ENCODE measurements at regions not wholly inside any gene's neighbourhood (a gene's known extent, or its start where the extent isn't known, plus 50 kb on each side); places are given as distances from the start of the nearest gene placed in this dataset.

GRCh38 chr10:4683137-4683536 lies 142.9 kb upstream of the AKR1E2 start:
- H3K4me3 Mint-ChIP-seq (ENCODE audit: unreplicated experiment) = no peak overlapping the region
- peaks cover 5% of the 10 kb centered on the region for H3K27me3 Mint-ChIP-seq (ENCODE audit: insufficient read depth, unreplicated experiment)
- Histone ChIP-seq H3K4me3 (ENCODE audit: low read depth, low read length) (no peak overlapping the region), H3K4me1 (no peaks in the 10 kb centered on the region), H3K9me3 (no peaks in the 10 kb centered on the region), H3K36me3 (ENCODE audit: control insufficient read depth, insufficient read depth, low read length) (no peaks in the 10 kb centered on the region), H3K27me3 (replicated peaks; ENCODE audit: control insufficient read depth, insufficient read depth, low read length) (no peaks in the 10 kb centered on the region)
- no peaks in the 10 kb centered on the region for H3K36me3 Mint-ChIP-seq (ENCODE audit: insufficient read depth, unreplicated experiment)
- no peaks in the 10 kb centered on the region for H3K9me3 Mint-ChIP-seq (ENCODE audit: unreplicated experiment)
- CTCF ChIA-PET = no interaction called here
- TF ChIP-seq CTCF (IDR thresholded peaks at IDR 0.05; ENCODE audit: insufficient read depth in 1 of 2, low read depth in 1 of 2, low read length in 1 of 2, severe bottlenecking in 1 of 2, unreplicated experiment in 1 of 2) = no peak
- H3K4me1 Mint-ChIP-seq (ENCODE audit: low read depth, unreplicated experiment) = no peaks in the 10 kb centered on the region
- no peak overlapping the region for H3K27ac Mint-ChIP-seq (ENCODE audit: unreplicated experiment)
- no TSS peak for BruUV-seq (replicated peaks)
- no peak for DNase-seq
- intact Hi-C loops (cut with micrococcal nuclease; ENCODE audit: unreplicated experiment) = no loop called here
- POLR2A ChIA-PET = no interaction called here

DNA sequence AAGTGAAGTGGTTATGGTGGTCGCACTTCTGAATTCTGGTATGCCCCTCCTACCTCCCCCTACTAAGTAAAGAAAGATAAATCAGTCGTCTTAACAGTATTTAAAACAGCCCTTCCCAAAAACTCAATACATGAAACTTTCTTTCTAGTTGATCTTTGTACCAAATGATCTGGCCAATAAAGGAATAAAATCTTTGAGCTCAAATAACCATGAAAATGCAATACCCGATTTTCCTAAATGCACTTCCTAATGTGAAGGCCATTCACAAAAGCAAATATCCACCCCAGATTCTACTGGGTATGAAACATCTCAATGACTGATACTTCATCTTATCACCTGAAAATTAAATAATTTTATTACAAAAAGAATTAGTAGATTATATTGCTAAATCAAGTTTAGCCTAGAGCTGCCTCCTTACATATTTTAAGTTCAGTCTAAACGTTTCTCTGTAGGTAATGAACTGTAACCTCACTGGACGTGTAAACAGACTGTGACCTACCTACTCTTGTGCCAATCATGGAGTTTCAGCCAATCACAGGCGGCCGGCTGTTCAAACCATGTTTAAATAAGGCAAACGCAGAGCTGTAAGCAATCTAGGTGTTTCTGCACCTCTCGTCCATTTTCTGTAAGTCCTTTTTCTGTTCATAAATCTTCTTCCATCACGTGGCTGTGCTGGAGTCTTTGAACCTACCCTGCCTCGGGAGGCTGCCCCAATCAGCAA lies 146.9 kb upstream of the AKR1E2 start:
- Mint-ChIP-seq H3K27me3 (ENCODE audit: insufficient read depth, unreplicated experiment) (no peaks in the 10 kb centered on the region), H3K27ac (ENCODE audit: unreplicated experiment) (no peak overlapping the region), H3K36me3 (ENCODE audit: insufficient read depth, unreplicated experiment) (no peaks in the 10 kb centered on the region), H3K9me3 (ENCODE audit: unreplicated experiment) (no peaks in the 10 kb centered on the region), H3K4me1 (ENCODE audit: low read depth, unreplicated experiment) (no peaks in the 10 kb centered on the region), H3K4me3 (ENCODE audit: unreplicated experiment) (no peak overlapping the region)
- H3K4me1 ChIP-seq = no peaks in the 10 kb centered on the region
- CTCF ChIA-PET = no interaction called here
- intact Hi-C loops (cut with micrococcal nuclease; ENCODE audit: unreplicated experiment) = loop anchor here (5.0 kb wide), 1 partner anchor 88 kb away; no protein-coding TSS in a partner anchor
- H3K9me3 ChIP-seq = no peaks in the 10 kb centered on the region
- no peaks in the 10 kb centered on the region for H3K27me3 ChIP-seq (replicated peaks; ENCODE audit: control insufficient read depth, insufficient read depth, low read length)
- no peak for DNase-seq
- no TSS peak for BruUV-seq (replicated peaks)
- TF ChIP-seq CTCF (IDR thresholded peaks at IDR 0.05; ENCODE audit: insufficient read depth in 1 of 2, low read depth in 1 of 2, low read length in 1 of 2, severe bottlenecking in 1 of 2, unreplicated experiment in 1 of 2) = no peak
- POLR2A ChIA-PET = no interaction called here
- H3K36me3 ChIP-seq (ENCODE audit: control insufficient read depth, insufficient read depth, low read length) = no peaks in the 10 kb centered on the region
- H3K4me3 ChIP-seq (ENCODE audit: low read depth, low read length) = no peak overlapping the region

- H3K36me3 Mint-ChIP-seq (ENCODE audit: insufficient read depth, unreplicated experiment) = no peaks in the 10 kb centered on the region
- POLR2A ChIA-PET = no interaction called here
- no TSS peak for BruUV-seq (replicated peaks)
These were observed 147.7 kb upstream of the AKR1E2 start for GRCh38 chr10:4678023-4678950.

More at GRCh38 chr10:4678023-4678950, 147.7 kb upstream of the AKR1E2 start:
- intact Hi-C loops (cut with micrococcal nuclease; ENCODE audit: unreplicated experiment) = loop anchor here (5.0 kb wide), 1 partner anchor 89 kb away; no protein-coding TSS in a partner anchor
- Histone ChIP-seq H3K4me3 (ENCODE audit: low read depth, low read length) (no peak overlapping the region), H3K4me1 (no peaks in the 10 kb centered on the region), H3K27me3 (replicated peaks; ENCODE audit: control insufficient read depth, insufficient read depth, low read length) (no peaks in the 10 kb centered on the region), H3K36me3 (ENCODE audit: control insufficient read depth, insufficient read depth, low read length) (no peaks in the 10 kb centered on the region), H3K9me3 (no peaks in the 10 kb centered on the region)
- no peak overlapping the region for H3K27ac Mint-ChIP-seq (ENCODE audit: unreplicated experiment)
- no peak for DNase-seq
- no peak for TF ChIP-seq CTCF (IDR thresholded peaks at IDR 0.05; ENCODE audit: insufficient read depth in 1 of 2, low read depth in 1 of 2, low read length in 1 of 2, severe bottlenecking in 1 of 2, unreplicated experiment in 1 of 2)
- no peaks in the 10 kb centered on the region for H3K27me3 Mint-ChIP-seq (ENCODE audit: insufficient read depth, unreplicated experiment)
- CTCF ChIA-PET = no interaction called here
- H3K4me3 Mint-ChIP-seq (ENCODE audit: unreplicated experiment) = no peak overlapping the region
- H3K4me1 Mint-ChIP-seq (ENCODE audit: low read depth, unreplicated experiment) = no peaks in the 10 kb centered on the region
- no peaks in the 10 kb centered on the region for H3K9me3 Mint-ChIP-seq (ENCODE audit: unreplicated experiment)
